HG03571 (cell line): ENCODE measurements at regions not wholly inside any gene's neighbourhood (a gene's known extent, or its start where the extent isn't known, plus 50 kb on each side); places are given as distances from the start of the nearest gene placed in this dataset.
"Not testable (repeated sequence)": the region's sequence is repeated elsewhere in the genome, so short reads cannot be mapped to it uniquely, and the experiment has no call there.

Experiments
- ATAC-seq: cut with Tn5 transposase; IDR thresholded peaks from one replicate; pipeline ENCODE4 v1.9.1; 2021; ENCODE audit not compliant: unreplicated experiment

DNA sequence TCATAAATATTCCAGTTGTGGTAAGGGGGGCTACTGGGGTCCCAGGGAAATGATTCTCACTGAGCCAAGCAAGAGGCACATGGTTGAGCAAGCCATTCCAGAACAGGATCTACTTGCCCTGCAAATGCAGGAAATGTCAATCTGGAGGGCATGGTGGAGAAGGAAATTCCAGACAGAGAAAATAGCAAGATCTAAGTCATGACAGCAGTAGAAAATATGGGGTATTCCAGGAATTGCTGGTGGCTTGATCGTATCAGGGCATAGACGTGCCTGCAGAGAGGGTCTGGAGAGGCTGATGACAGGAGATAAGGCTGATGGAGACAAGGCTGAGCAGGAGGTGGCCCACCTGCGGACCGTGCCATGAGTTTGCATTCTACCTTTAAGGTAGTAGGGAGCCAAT lies 566.3 kb upstream of the CADM1 start:
- ATAC-seq = no peak

DNA sequence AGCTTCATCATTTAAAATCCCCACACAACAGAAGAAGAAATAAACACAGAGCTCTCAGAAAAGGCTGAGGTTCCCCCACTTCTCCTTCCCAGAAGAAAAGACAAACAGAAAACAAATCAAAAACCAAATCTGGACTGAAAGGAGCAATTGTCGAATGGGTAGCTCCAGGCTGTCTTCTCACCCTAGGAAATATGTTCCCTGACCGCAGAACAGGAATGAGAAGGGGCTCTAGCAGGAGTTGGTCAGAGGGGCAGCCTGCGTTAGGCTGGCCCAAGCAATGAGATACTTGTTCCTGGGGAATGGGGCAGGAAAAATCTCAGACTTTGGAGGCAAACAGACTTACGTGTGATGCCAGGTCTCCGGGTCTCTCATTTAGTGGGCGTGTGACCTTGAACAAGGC lies 562.6 kb upstream of the CADM1 start:
- ATAC-seq = no peak

DNA sequence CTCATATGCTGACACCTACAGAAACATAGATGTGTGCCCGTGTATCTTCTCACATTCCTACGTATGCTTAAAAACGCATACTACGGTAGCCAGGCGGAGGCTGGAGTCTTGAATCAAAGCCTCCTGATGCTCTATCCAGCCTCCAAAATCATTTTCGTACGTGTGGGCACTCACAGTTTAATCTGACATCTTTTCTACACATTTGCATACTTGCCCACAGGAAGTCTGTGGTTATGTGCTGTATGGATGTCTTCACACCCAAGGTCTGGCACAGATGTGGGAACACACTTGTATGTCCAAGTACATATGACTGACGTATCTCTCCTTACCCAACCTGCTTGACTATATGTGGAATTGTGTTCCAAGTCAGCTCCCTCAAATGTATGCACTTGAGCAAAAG lies 561.8 kb upstream of the CADM1 start:
- ATAC-seq = no peak

DNA sequence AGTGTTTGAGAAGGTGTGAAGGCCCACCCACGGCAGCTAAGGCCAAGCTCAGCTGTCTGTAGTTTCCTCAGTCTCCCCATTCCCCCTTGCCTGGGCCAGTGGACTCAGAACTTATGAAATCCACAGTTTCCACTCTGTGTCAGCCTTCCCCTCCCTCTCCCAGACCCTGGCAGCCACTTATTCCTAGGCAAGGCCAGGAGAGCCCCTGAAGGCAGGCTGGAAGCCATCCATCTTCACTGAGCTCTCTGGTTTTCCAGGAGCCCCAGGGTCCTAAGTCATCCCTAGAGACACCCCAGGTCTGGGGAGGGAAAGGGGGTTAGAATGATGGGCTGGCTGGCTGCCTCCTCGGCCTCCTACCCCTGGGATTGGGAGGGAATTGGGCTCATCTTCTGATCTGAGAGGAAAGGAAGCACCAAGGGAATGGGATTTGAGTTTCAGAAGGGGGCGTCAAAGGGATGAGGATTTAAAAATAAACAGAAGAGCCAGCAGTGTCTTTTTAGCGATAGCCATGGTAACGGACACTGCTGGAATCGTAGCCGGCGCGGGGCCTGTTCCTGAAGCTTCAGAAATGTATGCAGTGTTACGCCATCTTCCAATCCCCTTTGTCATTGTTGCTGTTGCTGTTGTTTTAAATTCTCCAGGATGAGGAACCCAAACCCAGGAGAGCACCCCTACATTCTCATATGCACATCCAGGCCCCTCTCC lies 561.1 kb upstream of the CADM1 start:
- ATAC-seq = no peak

DNA sequence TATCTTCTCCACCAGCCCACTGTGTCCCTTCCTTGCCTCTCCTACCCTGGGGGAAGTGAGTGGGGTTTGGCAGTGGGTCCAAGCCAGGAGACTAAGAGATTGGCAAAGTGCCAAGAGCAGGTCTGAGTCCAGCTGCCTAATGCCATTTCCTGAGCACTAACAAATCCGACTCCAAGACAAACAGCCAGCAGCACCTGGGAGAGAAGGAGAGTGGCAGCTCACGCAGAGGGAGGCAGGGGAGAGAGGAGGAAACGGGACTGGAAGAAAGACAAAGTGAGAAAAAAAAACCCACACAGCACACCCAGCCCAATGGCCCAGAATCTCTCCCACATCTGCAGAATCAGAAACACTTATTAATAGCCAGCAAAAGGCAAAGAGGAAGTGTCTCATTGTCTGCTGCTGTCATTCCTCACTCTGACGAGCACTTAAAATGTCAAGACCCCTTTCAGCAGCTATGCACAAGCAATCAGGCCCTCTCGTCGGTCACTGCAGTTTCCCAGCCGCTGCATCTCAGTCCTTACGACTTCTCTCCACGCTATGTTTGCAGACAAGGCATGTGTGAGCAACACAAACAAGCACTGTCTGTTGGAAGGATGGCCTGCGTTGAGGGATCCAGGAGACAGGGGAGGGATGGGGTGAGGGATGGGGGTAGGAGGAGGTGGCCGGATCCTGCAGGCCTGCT lies 558.4 kb upstream of the CADM1 start:
- ATAC-seq = no peak

DNA sequence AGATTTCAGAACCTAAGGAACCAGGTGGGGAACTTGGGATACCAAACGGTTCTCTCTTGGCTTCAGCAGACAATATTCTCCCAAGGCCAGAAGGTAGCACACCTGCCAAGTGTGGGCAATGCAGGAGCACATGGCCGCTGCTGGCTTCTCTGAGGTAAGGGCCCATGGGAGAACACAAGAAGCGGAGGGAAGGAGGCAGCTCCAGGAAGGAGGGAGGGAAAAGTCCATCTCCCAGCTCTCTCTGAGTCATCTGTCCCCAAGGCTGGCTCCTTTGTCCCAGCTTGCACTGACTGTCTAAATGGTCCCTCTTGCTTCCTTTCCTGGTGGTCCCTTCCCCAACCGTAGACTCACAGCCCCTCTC lies 557.9 kb upstream of the CADM1 start:
- ATAC-seq = no peak

DNA sequence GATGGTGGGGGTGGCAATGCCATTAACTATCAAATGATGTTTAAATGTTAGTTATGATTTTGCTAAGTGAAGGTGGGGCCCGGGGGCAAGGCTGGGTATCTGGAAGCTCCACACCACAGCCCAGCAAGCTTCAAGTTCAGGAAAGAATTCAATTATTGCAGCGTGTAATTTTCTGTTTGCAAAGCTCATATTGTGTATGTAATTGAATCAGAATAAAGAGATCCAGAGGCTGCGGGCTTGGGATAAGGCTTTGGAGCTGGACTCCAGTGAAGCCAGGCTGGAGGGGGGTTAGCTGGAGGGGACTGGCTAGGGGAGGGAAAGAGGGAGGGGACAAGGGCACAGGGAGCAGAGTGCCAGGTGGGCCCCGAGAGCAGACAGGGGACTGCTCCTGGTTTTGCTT lies 557.1 kb upstream of the CADM1 start:
- no peak for ATAC-seq

DNA sequence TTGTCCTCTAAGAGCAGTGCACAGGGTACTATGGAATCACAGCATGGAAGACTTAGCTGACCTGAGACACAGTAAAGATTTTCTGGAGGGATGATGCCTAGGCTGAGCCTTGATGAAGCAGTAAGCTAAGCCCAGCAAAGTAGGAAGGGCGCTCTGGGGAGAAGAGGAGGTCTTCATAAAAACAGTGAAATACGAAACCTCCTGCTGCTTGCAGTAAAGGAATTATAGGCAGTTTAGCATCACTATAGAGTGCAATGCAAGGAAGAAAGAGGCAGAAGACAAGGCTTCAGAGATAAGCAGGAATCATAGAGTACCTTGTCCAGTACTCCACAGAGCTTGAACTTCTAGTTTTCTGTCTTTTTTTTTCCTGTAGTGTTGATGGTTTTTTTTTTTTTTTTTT lies 555.7 kb upstream of the CADM1 start:
- no peak for ATAC-seq

DNA sequence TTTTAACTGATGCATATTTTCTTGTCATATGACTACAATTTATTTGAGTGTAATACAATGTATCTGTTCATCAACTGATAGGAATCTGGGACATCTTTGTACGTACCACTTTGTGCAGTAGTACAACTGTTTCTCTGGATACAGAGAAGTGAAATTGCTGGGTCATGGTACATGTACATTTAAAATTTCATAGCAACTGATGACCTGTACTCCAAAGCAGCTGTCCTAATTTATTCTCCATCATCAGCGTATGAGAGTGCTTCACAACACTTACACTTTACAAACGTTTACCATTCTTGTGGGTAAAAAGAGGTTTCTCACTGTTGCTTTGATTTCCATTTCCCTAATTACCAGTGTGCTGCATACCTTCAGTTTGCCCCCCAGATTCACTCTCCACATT lies 552.8 kb upstream of the CADM1 start:
- ATAC-seq = no peak

DNA sequence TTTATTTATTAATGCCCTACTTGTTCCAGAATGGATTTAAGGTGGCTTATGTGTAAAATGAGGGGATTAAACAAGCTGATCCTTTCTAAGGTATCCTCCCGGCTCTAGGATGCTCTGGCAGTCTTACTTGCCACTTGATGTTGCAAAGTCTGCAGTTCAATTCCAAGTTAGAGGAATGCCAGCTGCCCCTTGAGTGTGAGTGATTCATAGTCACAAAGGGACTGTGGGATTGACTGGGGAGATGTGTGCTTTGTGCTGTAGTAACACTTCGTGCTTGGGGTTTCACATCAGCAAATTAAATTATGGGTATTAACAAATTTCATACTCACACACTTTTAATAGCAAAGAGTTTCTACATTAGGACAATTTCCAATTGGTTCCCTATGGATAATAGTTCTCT lies 550.8 kb upstream of the CADM1 start:
- ATAC-seq = no peak

DNA sequence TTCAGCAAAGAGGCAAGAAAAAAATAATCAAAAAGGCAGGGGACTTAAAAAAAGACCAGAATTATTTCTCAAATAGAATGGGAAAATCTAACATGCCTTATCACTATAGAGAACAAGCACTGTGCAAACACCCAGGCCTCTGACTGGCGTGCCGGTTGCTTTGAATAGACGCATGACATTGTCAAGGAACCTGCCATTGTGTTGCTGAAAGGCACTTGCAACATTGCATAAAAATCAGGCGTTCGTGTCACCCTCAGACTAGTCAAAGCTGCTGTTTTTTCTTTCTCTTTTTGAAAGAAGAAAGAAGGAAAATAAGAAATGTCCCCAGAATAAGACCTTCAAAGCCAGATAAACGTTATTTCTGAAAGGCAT lies 549.3 kb upstream of the CADM1 start:
- ATAC-seq = no peak

DNA sequence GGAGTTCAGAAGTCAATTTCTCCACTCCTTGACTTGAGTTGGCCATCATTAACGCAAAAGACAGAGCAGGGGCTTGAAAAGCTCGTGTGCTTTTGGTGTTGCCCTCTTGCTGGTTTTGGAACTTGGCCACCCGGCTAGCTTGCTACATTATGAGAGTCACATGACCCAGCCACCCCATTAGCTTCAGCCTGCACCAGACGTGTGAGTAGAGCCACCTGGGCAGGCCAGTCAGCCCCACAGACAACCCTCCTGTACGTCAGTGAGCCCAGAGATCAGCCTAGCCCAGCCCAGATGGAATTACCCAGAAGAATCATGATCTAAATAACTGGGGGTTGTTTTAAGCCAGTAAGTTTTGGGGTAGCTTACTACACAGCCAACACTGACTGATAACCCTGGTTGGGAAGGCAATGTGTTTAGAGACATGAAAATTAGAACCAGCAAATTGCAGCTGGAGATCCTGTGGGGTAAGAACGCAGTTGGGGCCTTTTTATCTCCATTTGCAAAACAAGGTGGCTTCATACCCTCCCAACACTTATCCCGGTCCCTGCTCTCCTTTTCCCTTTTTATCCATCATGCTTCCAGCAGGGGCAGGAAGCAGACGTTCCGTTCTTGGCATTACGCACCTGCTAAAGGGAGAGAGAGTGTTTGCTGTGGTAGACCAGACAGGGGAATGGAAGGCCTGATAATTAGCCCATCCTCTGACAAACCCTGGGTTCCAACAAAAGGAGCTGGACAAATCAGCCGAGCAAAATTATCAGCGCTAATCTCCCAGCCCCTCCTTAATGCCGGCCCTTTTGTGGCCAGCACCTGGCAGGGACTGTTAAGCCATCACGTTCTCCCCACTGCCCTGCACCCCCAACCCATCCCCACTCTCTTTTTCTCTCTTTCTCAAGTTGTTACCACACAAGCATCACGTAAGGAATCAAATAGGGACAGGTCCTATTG lies 548.7 kb upstream of the CADM1 start:
- no peak for ATAC-seq

DNA sequence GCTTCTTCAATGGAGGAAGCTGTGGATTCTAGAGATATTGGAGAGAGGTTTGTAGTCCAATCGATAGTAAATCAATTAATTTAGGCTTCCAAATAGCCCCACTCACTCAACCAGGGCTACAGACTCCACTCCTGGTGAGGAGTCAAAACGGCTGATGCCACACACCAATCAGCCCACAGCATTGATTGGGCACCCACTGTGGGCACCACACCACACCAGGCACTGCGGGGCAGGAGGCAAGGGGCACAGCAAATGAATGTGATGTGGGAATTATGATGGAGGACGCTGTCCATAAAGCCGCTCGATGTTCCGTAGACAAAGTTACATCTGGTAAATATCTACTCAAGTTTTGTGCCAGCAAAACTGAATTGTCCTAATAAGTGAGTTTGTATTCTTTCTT lies 547.3 kb upstream of the CADM1 start:
- ATAC-seq = no peak

DNA sequence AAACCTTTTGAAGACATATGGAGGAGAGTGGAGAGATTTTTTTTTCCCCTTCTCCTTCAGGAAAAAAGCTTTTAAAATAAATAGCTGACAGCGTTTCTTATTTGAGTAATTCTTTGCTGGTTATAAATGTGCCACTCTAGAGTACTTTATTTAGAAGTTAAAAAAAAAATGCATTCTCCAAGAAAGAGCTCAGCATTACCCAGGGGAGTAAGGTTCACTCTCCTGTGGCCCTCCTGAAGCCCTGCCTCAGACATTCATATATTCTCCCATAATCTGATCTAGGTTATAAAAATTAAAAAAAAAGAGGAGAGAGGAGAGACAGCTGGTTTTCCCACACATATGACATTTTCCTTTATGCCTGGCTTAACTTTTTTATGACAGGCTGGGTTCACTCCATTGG lies 545.2 kb upstream of the CADM1 start:
- no peak for ATAC-seq

DNA sequence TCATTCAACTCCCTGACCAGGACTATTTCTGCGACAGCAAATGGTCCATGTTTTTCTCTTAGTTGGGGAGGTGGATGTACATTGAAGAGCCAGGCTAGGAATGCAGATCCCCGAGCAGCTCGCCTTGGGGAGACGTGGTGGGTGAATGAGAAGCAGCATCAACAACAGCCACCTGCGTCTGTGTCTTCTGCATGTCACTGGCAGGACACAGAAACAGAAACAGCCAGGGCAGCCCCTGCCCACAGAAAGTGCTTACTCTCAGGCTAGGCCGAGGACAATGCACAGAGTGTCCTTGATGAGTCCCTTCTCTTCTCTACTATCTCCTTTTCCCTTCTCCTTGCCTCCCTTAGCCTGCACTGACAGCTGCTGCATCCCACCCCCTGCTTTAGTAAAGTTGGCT lies 541.9 kb upstream of the CADM1 start:
- no peak for ATAC-seq

DNA sequence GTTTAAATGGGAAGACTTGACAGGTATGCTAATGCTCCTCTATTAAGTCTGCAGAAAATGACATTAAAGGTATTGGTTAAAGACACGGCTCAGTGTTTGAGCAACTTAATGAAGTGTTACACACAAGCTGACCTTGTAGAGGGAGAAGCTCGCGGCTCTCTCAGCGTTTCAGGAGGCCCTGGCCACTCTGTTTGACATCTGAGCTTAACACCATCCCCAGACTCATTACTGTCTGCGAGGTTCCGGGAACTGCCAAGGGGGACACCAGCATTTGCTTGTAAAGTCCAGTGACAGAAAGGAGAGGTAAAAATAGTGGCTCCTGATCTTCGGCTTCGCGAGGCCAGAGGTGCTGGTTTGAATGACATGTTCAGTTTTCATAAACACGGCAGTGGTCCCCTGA lies 540.7 kb upstream of the CADM1 start:
- no peak for ATAC-seq

DNA sequence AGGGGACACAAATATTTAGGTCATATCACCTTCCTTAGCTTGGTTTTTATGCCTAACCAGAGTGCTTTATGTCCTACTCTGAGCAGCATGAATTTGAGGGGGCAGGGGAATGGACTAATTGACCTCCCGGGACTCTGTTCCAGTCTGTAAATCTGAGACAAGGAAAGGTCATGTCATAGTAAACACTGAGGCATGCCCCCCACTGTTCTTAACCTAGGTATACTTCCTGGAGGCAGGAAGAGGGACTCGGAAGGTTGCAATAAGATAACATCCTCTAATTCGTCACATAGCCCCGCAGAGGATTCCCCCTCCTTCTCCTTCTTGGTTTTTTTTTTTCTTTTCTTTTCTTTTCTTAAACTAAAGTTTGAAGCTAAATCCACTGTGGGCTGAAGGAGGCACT lies 540.3 kb upstream of the CADM1 start:
- no peak for ATAC-seq

DNA sequence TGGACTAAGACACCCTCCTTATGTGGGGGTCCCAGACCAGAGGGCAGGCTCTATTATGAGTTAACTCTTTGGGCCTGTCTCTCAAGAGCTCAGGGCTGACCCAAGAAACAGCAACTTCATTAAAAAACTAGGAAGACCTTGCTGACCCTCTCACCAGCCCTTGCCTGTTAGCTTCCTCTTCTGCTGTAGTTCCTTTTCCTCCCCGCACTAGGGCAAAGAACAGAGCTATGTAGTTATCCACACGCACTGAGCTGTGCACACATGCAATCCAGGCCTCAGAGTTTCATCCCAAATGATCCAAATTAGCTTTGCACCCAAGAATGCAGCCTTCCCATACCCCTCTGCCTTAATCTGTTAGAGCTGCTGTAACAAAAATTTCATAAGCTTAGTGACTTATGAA lies 539.6 kb upstream of the CADM1 start:
- ATAC-seq = no peak

DNA sequence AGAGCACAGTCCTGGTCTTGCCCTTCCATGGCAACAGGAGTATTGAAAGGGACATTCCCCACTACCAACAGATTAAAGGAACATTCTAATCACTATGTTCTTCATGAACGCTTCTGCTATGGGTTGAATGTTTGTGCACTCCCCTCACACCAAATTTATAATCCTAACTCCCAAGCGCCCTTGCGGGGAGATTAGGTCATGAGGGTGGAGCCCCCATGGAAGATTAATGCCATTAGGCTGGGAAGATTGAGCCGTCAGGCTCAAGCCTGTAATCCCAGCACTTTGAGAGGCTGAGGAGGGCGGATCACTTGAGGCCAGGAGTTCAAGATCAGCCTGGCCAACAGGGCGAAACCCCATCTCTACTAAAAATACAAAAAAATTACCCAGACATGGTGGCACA lies 538.8 kb upstream of the CADM1 start:
- not testable (repeated sequence) for ATAC-seq

DNA sequence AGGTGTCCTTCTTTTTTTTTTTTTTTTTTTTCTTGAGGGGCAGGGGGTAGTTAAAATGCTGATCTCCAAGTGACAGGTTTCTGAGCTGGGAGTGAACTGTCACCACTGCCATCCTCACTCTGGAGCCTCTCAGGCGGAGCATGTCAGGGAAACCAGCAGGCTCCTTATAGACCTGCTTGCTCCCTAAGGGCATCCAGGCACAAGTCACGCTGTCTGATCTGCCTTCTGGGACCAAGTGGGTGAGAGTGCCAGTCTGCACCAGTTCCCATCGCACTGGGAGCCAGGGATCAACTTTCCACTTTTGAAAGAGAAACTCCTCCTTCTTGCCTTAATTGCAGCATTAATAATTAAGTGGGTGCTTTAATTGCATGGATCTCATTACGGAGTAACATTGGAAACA lies 537.9 kb upstream of the CADM1 start:
- no peak for ATAC-seq

DNA sequence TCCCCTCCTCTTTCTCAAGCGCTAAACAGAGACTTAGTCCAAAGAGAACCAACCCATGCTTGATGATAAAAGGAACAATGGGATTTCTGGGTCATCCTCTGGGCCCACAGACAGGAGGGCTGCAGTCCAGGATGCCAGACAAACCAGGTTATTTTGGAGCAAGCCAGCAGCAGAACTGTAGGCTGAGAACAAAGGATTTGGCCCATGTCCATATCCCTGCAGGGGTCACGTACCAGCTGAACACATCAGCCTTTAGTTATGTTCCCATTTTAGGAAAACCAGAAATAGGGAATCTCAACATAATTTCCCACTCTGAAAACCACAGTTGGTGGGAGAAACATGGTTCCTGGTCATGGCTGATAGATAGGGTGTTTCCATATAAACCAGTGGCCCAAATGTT lies 533.6 kb upstream of the CADM1 start:
- ATAC-seq = no peak

DNA sequence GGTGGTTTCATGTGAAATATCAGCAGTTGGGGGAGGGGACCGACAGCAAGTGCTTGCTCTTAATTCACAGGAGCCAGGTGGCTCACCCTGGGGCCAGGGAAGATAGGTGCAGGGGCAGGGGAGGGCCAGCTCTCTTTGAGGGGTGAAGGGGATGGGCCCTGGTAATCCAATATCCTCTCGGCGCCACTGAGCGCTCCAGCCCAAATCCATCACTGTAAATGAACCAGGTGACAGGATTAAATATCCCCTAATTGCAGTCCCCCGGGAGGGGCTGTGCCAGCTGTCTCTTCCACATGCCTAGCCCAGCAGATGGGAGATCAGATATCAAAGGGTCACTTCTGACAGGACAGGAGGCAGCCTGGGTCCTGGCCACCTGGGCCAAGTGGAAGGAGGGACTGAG lies 531.8 kb upstream of the CADM1 start:
- no peak for ATAC-seq
